ENCODE measurements at regions not wholly inside any gene's neighbourhood (a gene's known extent, or its start where the extent isn't known, plus 50 kb on each side); places are given as distances from the start of the nearest gene placed in this dataset.

DNA sequence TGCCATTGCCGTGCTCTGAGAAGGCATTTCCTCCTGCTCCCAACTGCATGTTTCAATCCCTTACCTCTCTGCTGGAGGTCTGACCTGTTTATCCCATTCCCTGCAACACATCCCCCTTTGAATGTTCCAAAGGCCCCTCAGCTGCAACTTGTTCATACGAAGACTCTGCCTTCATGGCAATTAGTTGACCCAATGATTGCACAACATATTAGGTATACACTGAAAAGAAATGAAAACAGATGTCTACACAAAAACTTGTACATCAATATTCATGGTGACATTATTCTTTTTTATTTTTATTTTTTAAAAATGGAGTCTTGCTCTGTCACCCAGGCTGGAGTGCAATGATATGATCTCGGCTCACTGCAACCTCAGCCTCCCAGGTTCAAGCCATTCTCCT, 54.9 kb upstream of the STX18 start:
- TF ChIP-seq, protein P1, sequence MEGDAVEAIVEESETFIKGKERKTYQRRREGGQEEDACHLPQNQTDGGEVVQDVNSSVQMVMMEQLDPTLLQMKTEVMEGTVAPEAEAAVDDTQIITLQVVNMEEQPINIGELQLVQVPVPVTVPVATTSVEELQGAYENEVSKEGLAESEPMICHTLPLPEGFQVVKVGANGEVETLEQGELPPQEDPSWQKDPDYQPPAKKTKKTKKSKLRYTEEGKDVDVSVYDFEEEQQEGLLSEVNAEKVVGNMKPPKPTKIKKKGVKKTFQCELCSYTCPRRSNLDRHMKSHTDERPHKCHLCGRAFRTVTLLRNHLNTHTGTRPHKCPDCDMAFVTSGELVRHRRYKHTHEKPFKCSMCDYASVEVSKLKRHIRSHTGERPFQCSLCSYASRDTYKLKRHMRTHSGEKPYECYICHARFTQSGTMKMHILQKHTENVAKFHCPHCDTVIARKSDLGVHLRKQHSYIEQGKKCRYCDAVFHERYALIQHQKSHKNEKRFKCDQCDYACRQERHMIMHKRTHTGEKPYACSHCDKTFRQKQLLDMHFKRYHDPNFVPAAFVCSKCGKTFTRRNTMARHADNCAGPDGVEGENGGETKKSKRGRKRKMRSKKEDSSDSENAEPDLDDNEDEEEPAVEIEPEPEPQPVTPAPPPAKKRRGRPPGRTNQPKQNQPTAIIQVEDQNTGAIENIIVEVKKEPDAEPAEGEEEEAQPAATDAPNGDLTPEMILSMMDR (optimal IDR thresholded peaks at IDR 0.05 in 1 of 3, IDR thresholded peaks at IDR 0.05 in 1 of 3, conservative IDR thresholded peaks at IDR 0.05 in 1 of 3; ENCODE audit: extremely low read depth in 1 of 3, insufficient read depth in 2 of 3, low read length in 3 of 3) = no peak
- no peak for TF ChIP-seq EZH2 (IDR thresholded peaks at IDR 0.05; ENCODE audit: low read length)
